Natural killer cell treated with Interleukin-12 subunit alpha and Interleukin-12 subunit beta and Interleukin-15 and Interleukin-18, amount 100 ng/mL, for 72 hours (primary cell): ENCODE measurements at regions not wholly inside any gene's neighbourhood (a gene's known extent, or its start where the extent isn't known, plus 50 kb on each side); places are given as distances from the start of the nearest gene placed in this dataset.
A peak's percentile ranks its signal among the peaks of the same experiment; 100 is the strongest.

Source experiments
- ATAC-seq, 2 donors: fragments of 150-1000 bp; cut with Tn5 transposase in 1 of 2; sonication (Bioruptor Pico), chemical (Tn5 transposase) in 1 of 2; 2 replicates each; pipeline ENCODE4 v1.10.0; 2021
- DNase-seq: peaks from one replicate; pipeline ENCODE4 v3.0.0; 2022; ENCODE audit warnings: low spot score
- H3K27ac Mint-ChIP-seq, 2 donors: 1 replicate in 1 of 2; 2 replicates in 1 of 2; pipeline ENCODE4 v1.8.0; 2022; ENCODE audit warnings: mixed read lengths in 2 of 2, mild to moderate bottlenecking in 1 of 2, moderate library complexity in 1 of 2
- H3K27me3 Mint-ChIP-seq, 2 donors: 1 replicate in 1 of 2; 2 replicates in 1 of 2; pipeline ENCODE4 v1.8.0; 2022; ENCODE audit warnings: mixed read lengths in 2 of 2
- H3K36me3 Mint-ChIP-seq: one replicate; pipeline ENCODE4 v1.8.0; 2022; ENCODE audit warnings: mixed read lengths
- H3K4me1 Mint-ChIP-seq, 2 donors: 1 replicate in 1 of 2; 2 replicates in 1 of 2; pipeline ENCODE4 v1.8.0; 2022; ENCODE audit warnings: low read depth in 2 of 2, mixed read lengths in 2 of 2, mild to moderate bottlenecking in 1 of 2
- H3K4me3 Mint-ChIP-seq: one replicate; pipeline ENCODE4 v1.8.0; 2022; ENCODE audit warnings: mixed read lengths
- H3K9me3 Mint-ChIP-seq: 2 replicates; pipeline ENCODE4 v1.8.0; 2022; ENCODE audit warnings: mixed read lengths

DNA sequence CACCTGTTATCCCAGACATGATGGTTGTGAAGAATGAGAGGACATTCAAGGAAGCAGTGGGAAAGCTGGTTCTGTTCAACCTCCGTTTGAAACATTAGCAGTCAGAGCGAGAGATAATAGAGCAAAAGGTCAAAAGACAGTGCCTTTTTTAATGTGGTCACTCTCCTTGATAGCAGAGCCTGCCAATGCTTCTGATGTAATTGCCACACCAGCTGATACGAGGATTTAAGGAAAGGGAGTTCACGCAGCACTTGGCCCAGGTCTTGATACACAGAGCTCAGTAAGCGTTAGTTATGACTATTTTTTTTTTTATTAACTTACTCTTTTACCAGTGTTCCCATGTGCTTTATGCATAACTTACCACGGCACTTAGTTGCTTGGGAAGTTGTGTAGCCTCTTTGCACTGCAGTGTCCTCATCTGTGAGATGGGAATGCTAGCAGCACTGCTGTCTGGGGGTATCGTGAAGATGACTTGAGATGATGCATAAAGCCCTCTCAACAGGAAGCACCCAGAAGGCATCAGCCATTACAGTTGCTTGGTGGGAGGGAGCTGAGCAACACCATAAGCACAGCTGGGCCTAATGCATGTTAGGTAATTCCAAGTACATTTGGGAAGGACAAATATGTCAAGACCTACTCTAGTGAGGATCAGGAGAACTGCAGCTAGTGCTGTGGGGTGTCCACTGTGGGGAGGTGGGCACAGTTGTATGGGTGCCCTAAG is 123.3 kb upstream of the RASGRP1 start:
- ATAC-seq, result no peak
- DNase-seq, result no peak
- Mint-ChIP-seq H3K4me1 (peaks cover 78 to 87% of the 10 kb centered on the region in 2 donors), H3K9me3 (no peaks in the 10 kb centered on the region), H3K27me3 (no peaks in the 10 kb centered on the region), H3K27ac (peak overlapping the region; percentile 91 to 96), H3K4me3 (peak overlapping the region; percentile 68), H3K36me3 (no peaks in the 10 kb centered on the region)

DNA sequence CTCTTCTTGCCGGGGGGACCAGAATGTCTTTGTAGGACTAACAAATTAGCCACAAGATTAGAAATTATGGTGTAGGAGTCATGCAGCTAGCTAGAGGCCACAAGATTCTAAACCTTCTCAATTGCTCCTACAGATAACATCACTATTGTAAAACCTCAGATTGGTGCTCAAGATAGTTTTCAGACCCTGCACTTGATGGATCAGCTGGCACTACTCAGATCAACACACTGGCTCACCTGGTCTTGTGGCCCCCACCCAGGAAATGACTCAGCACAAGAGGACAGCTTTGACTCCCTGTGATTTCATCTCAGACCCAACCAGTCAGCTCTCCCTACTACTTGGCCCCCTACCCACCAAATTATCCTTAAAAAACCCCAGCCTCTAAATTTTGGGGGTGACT is 124.1 kb upstream of the RASGRP1 start:
- ATAC-seq (peak; percentile 54 to 78), DNase-seq (no peak)
- Mint-ChIP-seq H3K9me3 (no peaks in the 10 kb centered on the region), H3K4me1 (peaks cover 71 to 81% of the 10 kb centered on the region in 2 donors), H3K27me3 (no peaks in the 10 kb centered on the region), H3K27ac (peak overlapping the region; percentile 91 to 96), H3K4me3 (peak overlapping the region; percentile 68), H3K36me3 (no peaks in the 10 kb centered on the region)

DNA sequence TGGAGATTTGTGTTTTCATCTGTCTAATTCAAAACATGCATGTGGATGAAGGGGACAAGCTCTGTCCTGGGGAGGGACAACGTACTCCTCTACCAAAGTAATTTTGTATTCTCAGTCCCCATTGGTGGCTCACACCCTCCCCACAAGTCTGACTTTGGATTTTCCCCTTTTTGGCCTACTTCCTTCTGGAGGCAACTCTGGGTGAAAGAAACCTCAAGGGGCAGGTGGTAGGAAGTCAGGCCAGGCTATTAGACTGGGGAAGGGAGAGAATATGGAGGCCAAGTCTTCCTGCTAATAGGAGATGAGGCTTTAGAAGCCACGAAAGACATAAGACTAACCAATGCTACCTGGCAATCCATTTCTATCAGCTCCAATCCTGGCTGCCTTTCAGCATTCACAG is 124.9 kb upstream of the RASGRP1 start:
- peak in 1 of 2 donors; percentile 12 for ATAC-seq
- no peak for DNase-seq
- Mint-ChIP-seq H3K27ac (peak overlapping the region; percentile 91 to 96), H3K9me3 (no peaks in the 10 kb centered on the region), H3K4me3 (peak overlapping the region; percentile 68), H3K36me3 (no peaks in the 10 kb centered on the region), H3K4me1 (peaks cover 72 to 81% of the 10 kb centered on the region in 2 donors), H3K27me3 (no peaks in the 10 kb centered on the region)

GRCh38 chr15:38690216-38690615 is 125.6 kb upstream of the RASGRP1 start:
- DNase-seq, result no peak
- Mint-ChIP-seq H3K27ac (peak overlapping the region; percentile 91 to 96), H3K4me1 (peaks cover 72 to 81% of the 10 kb centered on the region in 2 donors), H3K27me3 (no peaks in the 10 kb centered on the region), H3K4me3 (peak overlapping the region; percentile 68), H3K9me3 (no peaks in the 10 kb centered on the region), H3K36me3 (no peaks in the 10 kb centered on the region)
- ATAC-seq, result no peak

GRCh38 chr15:38690719-38691332 is 126.2 kb upstream of the RASGRP1 start:
- no peaks in the 10 kb centered on the region for H3K9me3 Mint-ChIP-seq
- no peaks in the 10 kb centered on the region for H3K27me3 Mint-ChIP-seq
- H3K4me3 Mint-ChIP-seq, result peak overlapping the region; percentile 59
- H3K27ac Mint-ChIP-seq, result peak overlapping the region; percentile 91 to 96
- DNase-seq (peak; percentile 80), ATAC-seq (peak; percentile 40 to 74)
- H3K36me3 Mint-ChIP-seq, result no peaks in the 10 kb centered on the region
- H3K4me1 Mint-ChIP-seq, result peaks cover 74 to 81% of the 10 kb centered on the region in 2 donors

DNA sequence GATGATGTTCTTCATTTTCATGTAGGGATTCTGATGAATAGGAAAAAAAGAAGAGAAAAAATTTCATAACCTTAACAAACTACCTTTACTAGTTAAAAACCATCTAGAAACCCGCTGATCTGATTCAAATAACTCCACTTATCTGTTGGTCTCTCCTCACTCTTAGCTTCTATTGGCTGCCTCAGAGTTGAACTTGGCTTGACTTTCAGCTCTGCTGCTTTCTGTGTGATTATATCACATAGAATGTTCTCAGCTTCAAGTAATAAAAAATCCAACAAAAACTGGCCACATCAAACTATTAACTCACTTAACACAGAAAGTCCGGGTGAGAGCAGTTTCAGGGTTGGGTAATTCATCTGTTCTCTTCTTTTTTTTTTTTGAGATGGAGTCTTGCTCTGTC is 126.8 kb upstream of the RASGRP1 start:
- ATAC-seq (no peak), DNase-seq (no peak)
- H3K4me1 Mint-ChIP-seq, result peaks cover 74 to 81% of the 10 kb centered on the region in 2 donors
- H3K27ac Mint-ChIP-seq, result peak overlapping the region; percentile 91 to 96
- no peaks in the 10 kb centered on the region for H3K27me3 Mint-ChIP-seq
- H3K4me3 Mint-ChIP-seq, result peak overlapping the region; percentile 59
- no peaks in the 10 kb centered on the region for H3K36me3 Mint-ChIP-seq
- H3K9me3 Mint-ChIP-seq, result no peaks in the 10 kb centered on the region

GRCh38 chr15:38691965-38692788 is 127.6 kb upstream of the RASGRP1 start:
- Mint-ChIP-seq H3K27ac (peak overlapping the region; percentile 91 to 96), H3K9me3 (no peaks in the 10 kb centered on the region), H3K27me3 (no peaks in the 10 kb centered on the region), H3K4me3 (peak overlapping the region; percentile 59), H3K36me3 (no peaks in the 10 kb centered on the region), H3K4me1 (peaks cover 78 to 85% of the 10 kb centered on the region in 2 donors)
- DNase-seq (no peak), ATAC-seq (peak in 1 of 2 donors; percentile 1)

GRCh38 chr15:38692789-38693062 is 128.1 kb upstream of the RASGRP1 start:
- Mint-ChIP-seq H3K4me3 (peak overlapping the region; percentile 20), H3K27ac (peak overlapping the region; percentile 91 to 96), H3K4me1 (peaks cover 77 to 85% of the 10 kb centered on the region in 2 donors), H3K36me3 (no peaks in the 10 kb centered on the region), H3K9me3 (no peaks in the 10 kb centered on the region), H3K27me3 (no peaks in the 10 kb centered on the region)
- DNase-seq, result no peak
- no peak for ATAC-seq

DNA sequence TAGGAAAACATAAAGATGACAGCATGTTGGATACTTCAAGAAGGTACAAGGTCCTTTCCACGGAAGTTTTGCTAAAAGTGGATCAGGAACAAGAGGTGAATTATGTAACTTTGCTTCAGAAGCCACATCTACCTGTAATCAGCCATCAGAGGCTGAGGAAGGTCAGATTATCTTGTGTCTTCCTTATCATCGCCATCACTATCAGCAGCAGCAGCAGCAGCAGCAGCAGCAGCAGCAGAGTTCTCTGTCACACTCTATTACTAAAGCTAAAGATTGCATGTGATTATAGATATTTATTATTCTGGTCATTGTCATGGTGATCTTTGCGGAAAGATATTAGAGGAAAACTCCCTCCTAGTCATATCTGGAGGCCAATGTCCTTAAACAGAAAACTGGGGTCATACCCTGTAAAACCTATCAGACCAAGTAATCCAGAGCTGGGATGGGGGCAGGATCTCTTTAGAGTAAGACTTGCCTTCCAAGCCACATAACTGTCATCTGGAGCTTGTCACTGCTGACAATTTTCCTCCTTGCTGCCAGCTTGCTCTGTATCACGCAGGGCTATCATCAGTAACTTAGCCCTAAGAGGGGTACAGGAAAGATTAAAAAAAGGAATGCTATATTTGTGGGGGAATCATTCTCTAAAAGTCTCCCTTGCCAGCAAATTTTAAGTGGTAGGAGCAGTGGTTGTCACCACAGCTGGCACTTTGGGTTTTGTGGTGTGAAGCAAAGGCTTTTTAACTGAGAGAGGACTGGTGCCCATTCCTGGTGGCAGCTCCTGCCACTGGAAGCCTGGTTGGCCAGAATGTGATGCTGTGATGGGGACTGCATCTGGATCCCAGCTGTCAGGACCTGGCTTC is 130.9 kb upstream of the RASGRP1 start:
- peak in 1 of 2 donors; percentile 1 for ATAC-seq
- Mint-ChIP-seq H3K27me3 (no peaks in the 10 kb centered on the region), H3K4me1 (peaks cover 75 to 85% of the 10 kb centered on the region in 2 donors), H3K9me3 (no peaks in the 10 kb centered on the region), H3K4me3 (peak overlapping the region; percentile 79), H3K27ac (peak overlapping the region; percentile 82 to 93), H3K36me3 (no peaks in the 10 kb centered on the region)
- DNase-seq, result no peak

DNA sequence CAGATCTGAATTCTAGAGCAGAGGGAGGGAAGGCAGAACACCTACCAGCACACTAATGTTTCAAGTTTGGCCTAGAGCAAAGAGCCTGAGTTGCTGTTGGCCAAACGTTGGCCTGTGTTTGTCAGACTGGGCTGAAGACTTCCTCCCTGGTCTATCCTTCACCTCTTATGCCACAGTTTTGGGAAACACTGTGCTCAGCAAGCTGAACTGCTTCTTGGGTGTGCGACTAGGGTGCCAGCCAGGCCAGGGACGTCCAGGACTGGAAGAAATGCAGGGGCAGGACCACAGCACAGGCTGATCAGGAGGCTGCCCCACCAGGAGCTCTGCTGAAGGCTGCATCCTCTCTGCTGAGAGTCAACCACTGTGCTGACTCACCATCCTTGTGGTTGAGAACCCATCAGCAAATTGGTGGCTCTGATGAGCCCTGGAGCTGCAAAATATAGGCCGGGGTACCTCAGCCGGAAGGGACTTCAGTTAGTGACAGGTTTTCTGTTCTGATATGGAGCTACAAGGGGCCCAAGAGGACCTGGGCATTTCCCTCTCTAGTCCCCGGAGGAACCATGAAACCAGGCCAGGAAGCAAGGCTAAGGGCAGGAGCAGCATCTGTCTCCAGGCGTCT is 131.6 kb upstream of the RASGRP1 start:
- no peaks in the 10 kb centered on the region for H3K9me3 Mint-ChIP-seq
- peak overlapping the region; percentile 79 for H3K4me3 Mint-ChIP-seq
- peak; percentile 91 for DNase-seq
- peak; percentile 95 to 96 for ATAC-seq
- H3K4me1 Mint-ChIP-seq, result peaks cover 73 to 83% of the 10 kb centered on the region in 2 donors
- H3K27ac Mint-ChIP-seq, result peak overlapping the region; percentile 82 to 93
- H3K27me3 Mint-ChIP-seq, result no peaks in the 10 kb centered on the region
- no peaks in the 10 kb centered on the region for H3K36me3 Mint-ChIP-seq

- peaks cover 70 to 79% of the 10 kb centered on the region in 2 donors for H3K4me1 Mint-ChIP-seq
- H3K4me3 Mint-ChIP-seq, result peak overlapping the region; percentile 79
- H3K9me3 Mint-ChIP-seq, result no peaks in the 10 kb centered on the region
- no peaks in the 10 kb centered on the region for H3K36me3 Mint-ChIP-seq
- no peak for ATAC-seq
- DNase-seq, result no peak
- H3K27ac Mint-ChIP-seq, result peak overlapping the region; percentile 82 to 93
- no peaks in the 10 kb centered on the region for H3K27me3 Mint-ChIP-seq
Observed at GRCh38 chr15:38696790-38697495, 132.3 kb upstream of the RASGRP1 start.

DNA sequence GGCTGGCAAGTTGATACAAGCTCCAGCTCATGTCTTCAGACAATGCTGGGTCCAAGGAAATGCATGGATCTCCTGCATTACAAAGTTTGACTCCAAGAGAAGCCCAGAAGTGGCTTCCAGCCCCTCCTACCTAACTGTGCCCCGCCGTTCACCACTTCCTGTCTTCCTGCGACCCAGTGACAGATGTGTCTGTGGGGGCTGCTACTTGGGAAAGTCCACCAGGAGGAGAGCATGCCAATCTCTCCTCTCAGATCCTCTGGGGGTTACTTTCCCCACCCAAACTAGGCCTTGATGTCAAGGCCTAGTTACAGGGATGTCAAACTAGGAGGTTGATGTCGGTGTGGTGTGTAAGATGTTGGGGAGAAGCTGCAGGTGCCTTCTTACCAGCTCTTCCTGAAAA is 133.6 kb upstream of the RASGRP1 start:
- Mint-ChIP-seq H3K27me3 (no peaks in the 10 kb centered on the region), H3K36me3 (no peaks in the 10 kb centered on the region), H3K27ac (peak overlapping the region; percentile 82 to 93), H3K4me1 (peaks cover 62 to 70% of the 10 kb centered on the region in 2 donors), H3K4me3 (peak overlapping the region; percentile 79), H3K9me3 (no peaks in the 10 kb centered on the region)
- ATAC-seq (peak in 1 of 2 donors; percentile 33), DNase-seq (peak; percentile 78)
